Ascending aorta (tissue), 2 donors: ENCODE measurements at regions not wholly inside any gene's neighbourhood (a gene's known extent, or its start where the extent isn't known, plus 50 kb on each side); places are given as distances from the start of the nearest gene placed in this dataset.

Experiments
- DNase-seq, 2 donors: peaks; one replicate each; pipeline ENCODE4 v3.0.0-alpha.2; 2019; ENCODE audit warnings: low spot score in 2 of 2
- H3K27ac ChIP-seq, 2 donors: fragments of 200-600 bp; sonication (generic); one replicate each; pipeline ENCODE4 v1.5.1; 2016 to 2017; ENCODE audit warnings: mild to moderate bottlenecking in 1 of 2
- H3K27me3 ChIP-seq: fragments of 200-600 bp; sonication (generic); one replicate; pipeline ENCODE4 v1.5.1; 2017
- H3K36me3 ChIP-seq, 2 donors: fragments of 200-600 bp; sonication (generic); one replicate each; pipeline ENCODE4 v1.5.1; 2016
- H3K4me1 ChIP-seq, 2 donors: fragments of 200-600 bp; sonication (generic); one replicate each; pipeline ENCODE4 v1.5.1; 2016 to 2017; ENCODE audit warnings: mild to moderate bottlenecking in 1 of 2
- H3K4me3 ChIP-seq, 2 donors: fragments of 200-600 bp; sonication (generic); one replicate each; pipeline ENCODE4 v1.5.1; 2016 to 2017; ENCODE audit warnings: mild to moderate bottlenecking in 1 of 2
- H3K9me3 ChIP-seq, 2 donors: fragments of 200-600 bp; sonication (generic); one replicate each; pipeline ENCODE4 v1.5.1; 2016
- CTCF ChIP-seq, 3 experiments: fragments of 200-600 bp in 2 of 3; fragments of 450-650 bp in 1 of 3; sonication (generic) in 2 of 3; IDR thresholded peaks; one replicate each; pipeline ENCODE4 v1.5.1; 2016 to 2019; ENCODE audit warnings: antibody characterized with exemption in 3 of 3, mild to moderate bottlenecking in 1 of 3, moderate library complexity in 1 of 3
- intact Hi-C: fragments of 100-400 bp; cut with DNase I; formaldehyde crosslinking; loops from one replicate; pipeline ENCODE4 v1.15.1; 2023

- Histone ChIP-seq H3K9me3 (no peaks in the 10 kb centered on the region), H3K27ac (no peak overlapping the region), H3K4me1 (no peaks in the 10 kb centered on the region), H3K27me3 (no peaks in the 10 kb centered on the region), H3K4me3 (no peak overlapping the region), H3K36me3 (no peaks in the 10 kb centered on the region)
- intact Hi-C loops: no loop called here
- no peak for DNase-seq
- TF ChIP-seq CTCF (IDR thresholded peaks at IDR 0.05): no peak
Observed at GRCh38 chr9:115715666-115716065, 437.9 kb upstream of the PAPPA start.

- Histone ChIP-seq H3K27ac (no peak overlapping the region), H3K27me3 (no peaks in the 10 kb centered on the region), H3K4me1 (no peaks in the 10 kb centered on the region), H3K9me3 (no peaks in the 10 kb centered on the region), H3K36me3 (no peaks in the 10 kb centered on the region), H3K4me3 (no peak overlapping the region)
- intact Hi-C loops: no loop called here
- no peak for DNase-seq
- no peak for TF ChIP-seq CTCF (IDR thresholded peaks at IDR 0.05)
Observed at GRCh38 chr9:115717298-115717697, 436.3 kb upstream of the PAPPA start.

- no peaks in the 10 kb centered on the region for H3K9me3 ChIP-seq
- TF ChIP-seq CTCF (IDR thresholded peaks at IDR 0.05): no peak
- H3K4me3 ChIP-seq: no peak overlapping the region
- no peak for DNase-seq
- no peaks in the 10 kb centered on the region for H3K27me3 ChIP-seq
- no peaks in the 10 kb centered on the region for H3K4me1 ChIP-seq
- no peaks in the 10 kb centered on the region for H3K36me3 ChIP-seq
- no peak overlapping the region for H3K27ac ChIP-seq
- intact Hi-C loops: no loop called here
Observed at GRCh38 chr9:115717711-115718173, 435.8 kb upstream of the PAPPA start.

- no peaks in the 10 kb centered on the region for H3K36me3 ChIP-seq
- intact Hi-C loops: no loop called here
- peaks cover 0 to 16% of the 10 kb centered on the region in 2 donors for H3K9me3 ChIP-seq
- DNase-seq: no peak
- no peaks in the 10 kb centered on the region for H3K27me3 ChIP-seq
- no peak for TF ChIP-seq CTCF (IDR thresholded peaks at IDR 0.05)
- H3K4me3 ChIP-seq: no peak overlapping the region
- no peak overlapping the region for H3K27ac ChIP-seq
- no peaks in the 10 kb centered on the region for H3K4me1 ChIP-seq
Observed at GRCh38 chr9:115730396-115730795, 423.2 kb upstream of the PAPPA start.

GRCh38 chr9:115730845-115731244, 422.7 kb upstream of the PAPPA start:
- Histone ChIP-seq H3K9me3 (peaks cover 0 to 16% of the 10 kb centered on the region in 2 donors), H3K27ac (no peak overlapping the region), H3K36me3 (no peaks in the 10 kb centered on the region), H3K4me3 (no peak overlapping the region), H3K27me3 (no peaks in the 10 kb centered on the region), H3K4me1 (no peaks in the 10 kb centered on the region)
- no peak for TF ChIP-seq CTCF (IDR thresholded peaks at IDR 0.05)
- no peak for DNase-seq
- intact Hi-C loops: no loop called here
